HG02840 (cell line): ENCODE measurements at regions not wholly inside any gene's neighbourhood (a gene's known extent, or its start where the extent isn't known, plus 50 kb on each side); places are given as distances from the start of the nearest gene placed in this dataset.
"Not testable (repeated sequence)": the region's sequence is repeated elsewhere in the genome, so short reads cannot be mapped to it uniquely, and the experiment has no call there.

Source experiments
- ATAC-seq: cut with Tn5 transposase; IDR thresholded peaks from one replicate; pipeline ENCODE4 v1.9.1; 2021; ENCODE audit warnings: mild to moderate bottlenecking, moderate library complexity, moderate number of reproducible peaks; ENCODE audit not compliant: unreplicated experiment, low FRiP score

- ATAC-seq = no peak
Measured at GRCh38 chr11:28961726-28962125, 853.5 kb downstream of the METTL15 start.

- no peak for ATAC-seq
Measured at GRCh38 chr11:28956446-28956845, 848.3 kb downstream of the METTL15 start.

GRCh38 chr11:28951191-28951590 is 843.0 kb downstream of the METTL15 start:
- ATAC-seq = no peak

GRCh38 chr11:28939381-28939780 is 831.2 kb downstream of the METTL15 start:
- ATAC-seq = no peak

- no peak for ATAC-seq
Measured at GRCh38 chr11:28938091-28938490, 829.9 kb downstream of the METTL15 start.

GRCh38 chr11:28932940-28933339 is 824.8 kb downstream of the METTL15 start:
- no peak for ATAC-seq

- no peak for ATAC-seq
Measured at GRCh38 chr11:28924004-28924403, 815.8 kb downstream of the METTL15 start.

GRCh38 chr11:28922386-28922981 is 814.3 kb downstream of the METTL15 start:
- ATAC-seq = no peak

GRCh38 chr11:28919194-28919593 is 811.0 kb downstream of the METTL15 start:
- no peak for ATAC-seq

- ATAC-seq = no peak
Measured at GRCh38 chr11:28913883-28914282, 805.7 kb downstream of the METTL15 start.

GRCh38 chr11:28911829-28912228 is 803.6 kb downstream of the METTL15 start:
- ATAC-seq = no peak

- ATAC-seq = no peak
Measured at GRCh38 chr11:28910926-28911325, 802.7 kb downstream of the METTL15 start.

GRCh38 chr11:28903716-28904115 is 795.5 kb downstream of the METTL15 start:
- ATAC-seq = no peak

- ATAC-seq = no peak
Measured at GRCh38 chr11:28900427-28900826, 792.2 kb downstream of the METTL15 start.

GRCh38 chr11:28899706-28900105 is 791.5 kb downstream of the METTL15 start:
- ATAC-seq = no peak

GRCh38 chr11:28890601-28891040 is 782.4 kb downstream of the METTL15 start:
- ATAC-seq = not testable (repeated sequence)

- no peak for ATAC-seq
Measured at GRCh38 chr11:28887681-28888080, 779.5 kb downstream of the METTL15 start.

GRCh38 chr11:28879869-28880268 is 771.7 kb downstream of the METTL15 start:
- ATAC-seq = no peak

GRCh38 chr11:28878025-28878424 is 769.8 kb downstream of the METTL15 start:
- ATAC-seq = no peak

- ATAC-seq = no peak
Measured at GRCh38 chr11:28877340-28877739, 769.2 kb downstream of the METTL15 start.

- no peak for ATAC-seq
Measured at GRCh38 chr11:28874706-28875105, 766.5 kb downstream of the METTL15 start.

- ATAC-seq = no peak
Measured at GRCh38 chr11:28871090-28871489, 762.9 kb downstream of the METTL15 start.

- no peak for ATAC-seq
Measured at GRCh38 chr11:28863422-28863821, 755.2 kb downstream of the METTL15 start.
